Small intestine (tissue), 7 donors: ENCODE measurements at regions not wholly inside any gene's neighbourhood (a gene's known extent, or its start where the extent isn't known, plus 50 kb on each side); places are given as distances from the start of the nearest gene placed in this dataset.

Source experiments
- DNase-seq, 2 donors: peaks; one replicate each; pipeline versions ENCODE4 v3.0.0 to v3.0.0-alpha.2; 2013
- FAIRE-seq: peaks from 2 replicates; lab custom pipeline; 2012; peaks lifted over from hg19 to GRCh38; lab: Jason Lieb, UNC
- H3K27ac ChIP-seq, 3 donors: one replicate each; pipeline ENCODE4 v1.5.1; 2013; ENCODE audit warnings: low read length in 2 of 3, mild to moderate bottlenecking in 2 of 3, control low read depth in 1 of 3, inconsistent platforms in 1 of 3, low read depth in 1 of 3, moderate library complexity in 1 of 3
- H3K27me3 ChIP-seq, 3 donors: one replicate each; pipeline ENCODE4 v1.6.1; 2013; ENCODE audit warnings: low read length in 3 of 3, inconsistent platforms in 1 of 3; ENCODE audit not compliant: control insufficient read depth in 3 of 3, insufficient read depth in 3 of 3
- H3K36me3 ChIP-seq, 3 donors: one replicate each; pipeline ENCODE4 v1.6.1; 2013; ENCODE audit warnings: low read length in 3 of 3, inconsistent platforms in 1 of 3, low read depth in 1 of 3, mild to moderate bottlenecking in 1 of 3, moderate library complexity in 1 of 3; ENCODE audit not compliant: control insufficient read depth in 3 of 3, insufficient read depth in 2 of 3
- H3K4me1 ChIP-seq, 3 donors: one replicate each; pipeline ENCODE4 v1.6.1; 2013; ENCODE audit warnings: low read length in 2 of 3, inconsistent platforms in 1 of 3, low read depth in 1 of 3, mild to moderate bottlenecking in 1 of 3, moderate library complexity in 1 of 3; ENCODE audit not compliant: control insufficient read depth in 3 of 3, insufficient read depth in 2 of 3
- H3K4me3 ChIP-seq, 3 donors: one replicate each; pipeline ENCODE4 v1.5.1; 2013; ENCODE audit warnings: low read length in 3 of 3, control low read depth in 1 of 3, inconsistent platforms in 1 of 3, low read depth in 1 of 3, mild to moderate bottlenecking in 1 of 3, moderate library complexity in 1 of 3
- H3K9me3 ChIP-seq, 2 donors: one replicate each; pipeline ENCODE4 v1.6.1; 2013; ENCODE audit warnings: low read depth in 1 of 2, low read length in 1 of 2; ENCODE audit not compliant: control insufficient read depth in 2 of 2, insufficient read depth in 1 of 2
- WGBS, 3 donors: extraction: QIAGEN DNeasy Blood & Tissue Kit; methylation state at CpG; one replicate each; pipeline ENCODE4 v1.1.7; 2013; 5-methylcytosine and 5-hydroxymethylcytosine counted together
- donor health status: healthy with polysubstance abuse.
- donor health status: control.
- donor health status: control.
- donor health status: Bipolar disorder and iron deficiency.
- donor health status: healthy.

- FAIRE-seq (no peak), DNase-seq (no peak)
- Histone ChIP-seq H3K9me3 (no peaks in the 10 kb centered on the region), H3K27ac (no peak overlapping the region), H3K4me1 (no peaks in the 10 kb centered on the region), H3K36me3 (no peaks in the 10 kb centered on the region), H3K4me3 (no peak overlapping the region), H3K27me3 (no peaks in the 10 kb centered on the region)
- 72 to 88% (median 88%) methylated on average over 3 of the region's 3 CpGs for WGBS, 3 donors
These were observed 98.0 kb downstream of the OR2K2 start for GRCh38 chr9:111231801-111232580.

- FAIRE-seq = no peak
- H3K4me1 ChIP-seq = no peaks in the 10 kb centered on the region
These were observed 107.3 kb downstream of the OR2K2 start for GRCh38 chr9:111222757-111223156.

GRCh38 chr9:111212874-111213273 lies 117.2 kb downstream of the OR2K2 start:
- no peaks in the 10 kb centered on the region for H3K27me3 ChIP-seq
- no peak for DNase-seq
- H3K4me3 ChIP-seq = no peak overlapping the region
- no peaks in the 10 kb centered on the region for H3K9me3 ChIP-seq
- no peak for FAIRE-seq
- no peaks in the 10 kb centered on the region for H3K36me3 ChIP-seq
- 82 to 94% (median 83%) methylated on average over 6 of the region's 6 CpGs for WGBS, 3 donors
- no peaks in the 10 kb centered on the region for H3K4me1 ChIP-seq
- H3K27ac ChIP-seq = no peak overlapping the region

More at GRCh38 chr9:111222757-111223156, 107.3 kb downstream of the OR2K2 start:
- Histone ChIP-seq H3K27ac (no peak overlapping the region), H3K9me3 (no peaks in the 10 kb centered on the region), H3K4me3 (no peak overlapping the region), H3K36me3 (no peaks in the 10 kb centered on the region), H3K27me3 (no peaks in the 10 kb centered on the region)
- WGBS, 3 donors = 30 to 73% (median 41%) methylated on average over 1 of the region's 1 CpG
- no peak for DNase-seq

GRCh38 chr9:111198936-111199335 lies 131.1 kb downstream of the OR2K2 start:
- Histone ChIP-seq H3K4me3 (no peak overlapping the region), H3K9me3 (peaks cover 0 to 4% of the 10 kb centered on the region in 2 donors), H3K4me1 (no peaks in the 10 kb centered on the region), H3K36me3 (no peaks in the 10 kb centered on the region), H3K27ac (no peak overlapping the region), H3K27me3 (no peaks in the 10 kb centered on the region)
- no peak for FAIRE-seq
- no peak for DNase-seq

GRCh38 chr9:111197256-111197655 lies 132.8 kb downstream of the OR2K2 start:
- no peak overlapping the region for H3K4me3 ChIP-seq
- H3K9me3 ChIP-seq = no peaks in the 10 kb centered on the region
- FAIRE-seq (no peak), DNase-seq (no peak)
- no peaks in the 10 kb centered on the region for H3K36me3 ChIP-seq
- no peaks in the 10 kb centered on the region for H3K4me1 ChIP-seq
- no peak overlapping the region for H3K27ac ChIP-seq
- H3K27me3 ChIP-seq = no peaks in the 10 kb centered on the region

GRCh38 chr9:111195766-111196165 lies 134.3 kb downstream of the OR2K2 start:
- Histone ChIP-seq H3K27ac (no peak overlapping the region), H3K27me3 (no peaks in the 10 kb centered on the region), H3K9me3 (no peaks in the 10 kb centered on the region), H3K4me1 (no peaks in the 10 kb centered on the region), H3K4me3 (no peak overlapping the region), H3K36me3 (no peaks in the 10 kb centered on the region)
- DNase-seq (no peak), FAIRE-seq (no peak)
- WGBS, 3 donors = 88 to 89% (median 88%) methylated on average over 4 of the region's 4 CpGs

- H3K9me3 ChIP-seq = no peaks in the 10 kb centered on the region
- no peaks in the 10 kb centered on the region for H3K4me1 ChIP-seq
- no peak for DNase-seq
- no peaks in the 10 kb centered on the region for H3K36me3 ChIP-seq
- H3K4me3 ChIP-seq = no peak overlapping the region
- no peaks in the 10 kb centered on the region for H3K27me3 ChIP-seq
- no peak for FAIRE-seq
- no peak overlapping the region for H3K27ac ChIP-seq
These were observed 136.9 kb downstream of the OR2K2 start for GRCh38 chr9:111193095-111193494.

- WGBS, 3 donors = 15 to 44% (median 26%) methylated on average over 2 of the region's 2 CpGs
These were observed 137.4 kb downstream of the OR2K2 start for GRCh38 chr9:111192650-111193049.

GRCh38 chr9:111190347-111190746 lies 139.7 kb downstream of the OR2K2 start:
- H3K9me3 ChIP-seq = no peaks in the 10 kb centered on the region
- FAIRE-seq = no peak
- no peaks in the 10 kb centered on the region for H3K27me3 ChIP-seq
- H3K27ac ChIP-seq = no peak overlapping the region
- no peak for DNase-seq
- no peaks in the 10 kb centered on the region for H3K4me1 ChIP-seq
- no peak overlapping the region for H3K4me3 ChIP-seq
- H3K36me3 ChIP-seq = no peaks in the 10 kb centered on the region

More at GRCh38 chr9:111192650-111193049, 137.4 kb downstream of the OR2K2 start:
- Histone ChIP-seq H3K27me3 (no peaks in the 10 kb centered on the region), H3K36me3 (no peaks in the 10 kb centered on the region), H3K9me3 (no peaks in the 10 kb centered on the region), H3K4me3 (no peak overlapping the region), H3K4me1 (no peaks in the 10 kb centered on the region), H3K27ac (no peak overlapping the region)
- DNase-seq (no peak), FAIRE-seq (no peak)
